GM18505 (cell line): ENCODE measurements at regions not wholly inside any gene's neighbourhood (a gene's known extent, or its start where the extent isn't known, plus 50 kb on each side); places are given as distances from the start of the nearest gene placed in this dataset.

Experiments used
- ATAC-seq: cut with Tn5 transposase; IDR thresholded peaks from one replicate; pipeline ENCODE4 v1.9.1; 2021; ENCODE audit not compliant: unreplicated experiment
- POLR2A ChIP-seq: IDR thresholded peaks from 4 replicates; pipeline ENCODE4 v1.6.1; 2011; ENCODE audit warnings: borderline replicate concordance; ENCODE audit not compliant: insufficient read depth, insufficient read length; ENCODE audit errors: extremely low read depth

DNA sequence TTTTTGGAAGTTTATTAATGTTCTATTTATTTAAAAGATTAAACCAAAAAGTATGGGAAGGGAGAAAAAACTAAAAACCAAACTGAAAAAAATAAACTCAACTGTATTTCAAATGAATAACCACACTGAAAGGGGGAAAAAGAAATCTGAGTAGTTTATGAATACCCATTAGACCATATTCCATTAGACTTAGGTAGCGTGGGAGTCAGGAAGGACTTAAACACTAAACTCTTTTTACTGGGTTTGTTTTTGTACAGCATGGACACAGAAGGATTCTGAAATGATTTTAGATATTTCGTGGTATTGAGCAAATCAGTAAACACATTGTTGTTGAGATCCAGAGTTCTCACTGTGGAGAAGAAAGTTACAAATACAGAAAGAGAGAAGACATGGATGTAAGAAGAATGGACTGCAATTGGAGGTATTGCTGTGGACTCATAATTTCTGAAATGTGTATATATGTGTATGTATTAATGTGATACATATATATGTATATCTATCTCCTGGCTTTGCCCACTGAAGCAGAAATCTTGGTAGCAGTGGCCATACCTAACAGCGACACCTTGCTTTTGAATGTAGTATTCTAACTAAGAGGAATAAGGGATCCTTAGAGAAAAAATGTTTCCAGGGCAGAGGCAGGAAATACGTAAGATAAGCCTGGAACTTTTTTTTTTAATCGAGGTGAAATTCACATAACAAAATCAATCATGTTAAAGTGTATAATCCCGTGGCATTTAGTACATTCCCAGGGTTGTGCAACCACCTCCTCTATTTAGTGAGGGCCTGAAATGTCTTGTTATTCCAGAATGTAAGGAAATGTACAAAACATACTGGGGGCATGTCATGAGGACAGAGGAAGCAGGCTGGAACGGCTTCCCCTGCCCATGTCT lies 228.8 kb downstream of the SMARCA2 start:
- TF ChIP-seq POLR2A: no peak
- ATAC-seq: no peak

DNA sequence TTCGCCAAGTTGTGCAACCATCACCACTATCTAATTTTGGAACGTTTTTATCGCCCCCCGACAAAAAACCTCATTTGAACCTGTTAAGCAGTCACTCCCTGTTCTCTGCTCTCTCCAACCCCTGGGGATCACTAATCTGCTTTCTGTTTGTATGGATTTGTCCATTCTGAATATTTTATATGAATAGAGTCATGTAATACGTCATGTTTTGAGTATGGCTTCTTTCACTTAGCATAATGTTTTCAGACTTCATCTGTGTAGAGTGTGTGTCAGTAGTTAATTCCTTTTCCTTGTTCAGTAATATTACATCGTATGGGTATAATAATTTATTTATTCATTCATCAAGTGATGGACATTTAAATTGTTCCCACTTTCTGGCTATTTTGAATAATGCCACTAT lies 232.2 kb downstream of the SMARCA2 start:
- TF ChIP-seq POLR2A: no peak
- ATAC-seq: no peak

DNA sequence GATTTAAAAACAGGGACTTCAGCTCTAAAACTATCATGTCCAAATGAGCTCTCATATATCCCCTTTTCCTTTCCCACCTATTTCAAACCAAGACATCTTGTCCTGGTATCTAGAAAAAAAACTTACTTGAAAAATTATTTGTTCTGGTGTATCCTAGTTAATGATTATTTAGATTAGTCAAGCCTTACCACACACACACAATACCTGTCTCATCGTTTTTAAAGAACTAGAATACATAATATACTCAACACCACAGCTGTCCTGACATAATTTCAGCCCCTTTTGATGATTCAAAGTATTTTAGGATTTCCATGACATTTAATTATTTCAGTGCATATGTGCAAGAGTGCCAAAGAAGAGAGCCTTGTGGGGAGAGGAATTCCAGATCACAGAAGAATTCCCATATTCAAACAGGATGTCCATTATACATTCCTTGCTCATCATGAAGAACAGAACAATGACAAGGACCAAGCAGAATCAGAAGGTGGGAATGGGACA lies 233.7 kb downstream of the SMARCA2 start:
- ATAC-seq: no peak
- no peak for TF ChIP-seq POLR2A

DNA sequence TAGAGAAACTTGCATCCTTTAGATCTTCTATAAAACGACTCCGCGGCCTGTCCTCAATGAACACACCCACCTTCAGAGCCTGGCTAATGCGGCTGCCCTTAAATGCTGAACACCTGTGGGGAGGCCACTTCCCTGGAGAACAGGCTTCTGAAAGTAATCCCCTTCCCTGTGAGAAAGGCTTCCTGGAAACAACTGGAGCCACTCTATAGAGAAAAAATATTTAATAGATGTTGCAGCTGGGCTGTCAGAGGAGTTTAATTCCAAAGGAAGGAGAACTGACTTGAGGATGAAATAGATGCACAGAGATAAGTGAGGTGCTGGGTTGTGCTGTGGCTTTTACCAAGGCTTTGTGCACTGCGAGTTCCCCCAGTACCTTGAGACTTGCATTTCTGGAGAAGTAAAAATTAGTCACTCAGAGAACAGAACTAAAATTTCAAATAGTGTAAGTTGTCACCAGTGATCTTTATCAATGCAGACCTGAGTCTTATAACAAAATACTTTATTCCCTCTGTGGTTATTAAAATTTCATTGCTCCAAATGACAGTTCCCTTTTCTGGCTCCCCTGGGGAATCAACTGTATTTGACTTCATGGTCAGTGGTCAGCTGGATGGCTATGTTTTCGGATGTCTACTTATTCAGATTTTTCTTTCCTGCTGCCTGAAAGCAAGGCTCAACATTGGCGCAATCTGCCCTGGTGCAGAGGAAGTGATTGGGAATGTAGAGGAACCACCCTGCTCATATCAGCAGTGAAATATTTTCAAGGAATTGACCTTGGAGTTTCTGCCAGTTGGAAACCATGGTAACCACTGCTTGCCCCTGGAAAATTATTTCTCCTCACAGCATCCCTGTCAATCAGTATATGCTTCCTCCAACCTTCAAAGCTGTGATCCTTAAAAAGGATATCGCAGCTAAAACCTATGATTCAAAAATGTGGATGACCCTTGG lies 238.8 kb downstream of the SMARCA2 start:
- no peak for TF ChIP-seq POLR2A
- ATAC-seq: no peak

DNA sequence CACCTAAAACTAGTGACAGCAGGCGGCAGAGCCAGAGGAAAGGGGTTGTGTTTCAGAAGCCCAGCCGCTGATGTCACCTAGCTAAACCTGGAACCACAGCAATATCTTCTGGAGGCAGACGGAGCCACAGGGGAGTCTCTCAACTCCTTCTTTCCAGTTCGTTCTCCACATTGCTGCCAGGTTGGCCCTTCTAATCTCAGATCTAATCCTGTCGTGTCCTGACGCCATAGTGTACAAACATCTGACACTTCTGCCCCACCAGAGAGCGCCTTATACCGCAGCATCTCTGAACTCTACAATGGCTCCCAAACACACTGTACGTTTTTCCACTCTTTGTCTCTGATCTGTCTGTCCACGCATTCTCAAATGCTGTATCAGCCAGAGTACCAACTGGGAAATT lies 240.0 kb downstream of the SMARCA2 start:
- TF ChIP-seq POLR2A: no peak
- no peak for ATAC-seq

DNA sequence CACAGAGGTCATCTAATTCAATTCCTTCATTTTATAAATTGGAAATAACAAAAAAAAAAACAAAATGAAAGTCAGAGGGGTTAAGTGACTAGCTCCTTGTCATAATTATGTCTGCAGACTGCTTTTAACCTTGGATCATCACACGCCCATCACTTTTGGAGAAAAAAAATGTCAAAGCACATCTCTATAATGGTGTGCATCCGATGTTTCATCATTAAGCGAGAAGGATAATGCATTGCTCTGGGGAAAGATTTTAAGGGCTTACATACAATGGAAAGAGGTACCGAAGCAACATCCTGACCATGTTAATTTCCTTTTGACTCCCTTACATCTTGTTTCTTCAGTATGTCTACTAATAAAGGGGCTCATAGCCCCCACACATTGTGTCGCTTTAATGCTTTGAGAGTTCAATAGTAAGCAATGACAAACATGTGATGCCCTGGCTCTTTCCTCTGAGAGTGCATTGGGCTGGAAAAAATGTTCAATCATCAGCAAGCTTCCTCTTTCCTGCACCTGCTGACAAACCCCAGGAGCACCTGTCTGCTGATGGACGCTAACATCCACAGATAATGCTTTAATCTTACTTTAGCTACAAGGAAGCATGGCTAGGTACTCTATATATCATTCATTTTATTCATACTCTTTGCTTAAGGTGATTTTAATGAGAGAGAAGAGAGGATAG lies 242.2 kb downstream of the SMARCA2 start:
- TF ChIP-seq POLR2A: no peak
- peak; percentile 71 for ATAC-seq

DNA sequence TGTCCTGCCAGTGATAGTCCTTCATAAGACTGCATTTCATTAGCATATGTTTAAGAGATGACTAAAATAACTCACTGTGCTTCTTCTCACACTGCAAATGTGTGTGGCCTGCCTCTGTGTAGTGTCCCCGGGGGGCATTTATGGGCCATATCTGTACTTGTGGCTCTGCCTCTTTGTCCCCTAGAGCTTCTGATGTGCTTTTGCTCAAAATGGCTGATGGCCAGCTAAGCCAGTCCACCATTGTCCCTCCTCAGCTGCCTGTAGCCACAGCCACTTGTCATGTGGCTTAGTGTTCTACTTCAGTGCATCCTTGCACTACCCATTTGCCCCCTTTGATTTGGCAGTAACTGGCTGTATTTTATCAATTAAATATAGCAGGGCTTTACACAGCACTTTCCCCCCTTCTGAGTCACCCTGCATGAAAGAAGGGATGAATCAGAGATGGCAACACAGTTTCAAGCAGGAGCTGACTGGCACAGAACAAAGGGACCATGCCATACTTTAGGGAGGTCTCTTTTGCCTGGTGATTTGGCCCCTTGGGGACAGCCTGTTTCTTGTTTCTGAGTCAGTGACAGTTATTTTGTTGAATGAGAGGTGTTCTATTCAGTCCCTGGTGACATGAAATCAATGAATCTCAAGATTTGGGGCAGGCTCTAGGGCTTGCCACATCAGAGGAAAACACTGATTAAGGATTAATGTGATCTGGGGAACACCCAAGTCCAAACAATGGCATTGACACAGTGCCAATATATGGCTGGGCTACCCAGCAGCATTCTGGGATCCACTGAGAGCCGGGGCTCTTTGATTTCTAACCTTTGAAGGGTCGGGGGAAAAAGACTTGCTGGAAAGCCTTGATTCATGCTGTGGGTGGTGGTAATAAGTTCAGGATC lies 245.5 kb downstream of the SMARCA2 start:
- ATAC-seq: no peak
- no peak for TF ChIP-seq POLR2A

DNA sequence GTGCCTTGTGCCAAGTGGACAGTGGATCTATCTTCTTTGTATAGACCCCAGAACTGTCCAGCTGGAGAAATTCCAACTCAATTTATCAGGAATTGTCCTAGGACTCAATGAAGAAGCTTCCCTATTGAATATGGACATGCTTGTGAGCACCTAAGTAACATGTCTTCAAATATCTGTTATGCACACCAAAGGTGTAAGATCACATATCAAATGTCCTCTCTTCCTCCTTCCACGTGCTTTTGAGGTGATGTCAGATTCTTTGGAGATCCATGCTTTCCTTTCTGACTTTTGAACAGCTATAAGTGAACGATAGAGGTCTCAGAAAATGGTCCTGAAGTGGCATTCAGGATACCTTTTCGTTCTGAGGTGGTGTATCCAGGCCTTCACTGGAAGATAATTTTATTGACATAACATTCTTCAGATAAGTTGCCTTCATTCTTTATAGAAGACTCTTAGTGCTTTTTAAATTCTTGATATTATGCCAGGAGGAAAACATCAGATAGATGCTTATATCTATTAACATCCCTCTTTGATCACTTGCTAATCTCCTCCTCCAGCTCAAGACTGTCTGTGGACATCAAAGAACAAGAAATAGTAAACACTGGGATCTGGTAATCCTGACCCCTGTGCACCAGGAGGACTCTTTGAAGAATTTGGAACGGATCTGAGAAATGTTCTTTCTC lies 246.4 kb downstream of the SMARCA2 start:
- ATAC-seq: no peak
- TF ChIP-seq POLR2A: no peak

DNA sequence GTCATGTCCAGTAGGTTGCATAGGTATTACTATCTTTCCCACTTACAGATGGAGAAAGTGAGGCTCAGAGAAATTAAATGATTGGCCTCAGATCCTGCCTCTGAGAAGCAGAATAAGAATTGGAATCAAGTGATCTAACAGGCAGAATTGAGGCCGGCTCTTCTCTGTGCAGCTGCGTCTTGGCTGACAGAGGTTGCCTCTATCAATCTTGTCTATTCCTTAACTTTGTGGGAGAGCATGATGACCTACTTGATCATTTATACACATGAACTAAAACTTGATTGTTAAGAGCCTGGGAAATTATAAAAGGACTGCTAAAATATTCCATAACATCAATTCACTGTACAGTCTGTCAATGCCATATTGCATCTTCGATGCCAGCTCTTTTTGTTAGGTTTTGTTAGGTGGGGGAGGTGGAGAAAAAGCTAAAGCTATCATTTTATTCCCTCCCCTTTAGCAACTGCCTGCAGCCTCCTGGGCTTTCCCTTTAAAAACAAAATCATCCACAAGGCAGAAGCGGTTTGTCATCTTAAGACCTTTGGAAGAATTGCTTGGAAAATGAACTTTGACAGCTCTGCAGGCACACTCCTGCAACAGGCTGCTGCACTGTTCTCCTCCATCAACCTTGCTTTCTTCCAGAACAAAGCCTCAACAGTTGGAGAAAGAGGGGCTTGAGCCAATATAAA lies 247.4 kb downstream of the SMARCA2 start:
- TF ChIP-seq POLR2A: no peak
- no peak for ATAC-seq

DNA sequence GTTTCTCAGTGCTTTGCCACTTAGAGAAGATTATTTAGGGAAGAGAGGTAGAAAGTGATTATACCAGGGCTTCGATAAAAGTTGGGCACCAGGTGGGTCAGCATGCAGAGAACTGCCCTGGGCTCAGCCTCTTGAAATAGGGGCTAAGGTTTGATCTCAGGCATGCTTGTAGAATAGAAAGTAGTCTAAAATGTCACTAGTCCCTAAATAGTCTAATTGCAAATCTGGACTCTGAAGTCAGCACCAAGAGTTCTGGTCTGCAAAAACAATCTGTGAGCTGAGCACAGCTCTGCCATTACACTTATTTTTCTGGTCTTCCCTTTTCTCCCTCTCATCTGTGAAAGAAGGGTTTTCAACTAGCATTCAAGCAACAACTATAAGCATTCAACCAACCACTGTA lies 248.0 kb downstream of the SMARCA2 start:
- TF ChIP-seq POLR2A: no peak
- ATAC-seq: no peak

DNA sequence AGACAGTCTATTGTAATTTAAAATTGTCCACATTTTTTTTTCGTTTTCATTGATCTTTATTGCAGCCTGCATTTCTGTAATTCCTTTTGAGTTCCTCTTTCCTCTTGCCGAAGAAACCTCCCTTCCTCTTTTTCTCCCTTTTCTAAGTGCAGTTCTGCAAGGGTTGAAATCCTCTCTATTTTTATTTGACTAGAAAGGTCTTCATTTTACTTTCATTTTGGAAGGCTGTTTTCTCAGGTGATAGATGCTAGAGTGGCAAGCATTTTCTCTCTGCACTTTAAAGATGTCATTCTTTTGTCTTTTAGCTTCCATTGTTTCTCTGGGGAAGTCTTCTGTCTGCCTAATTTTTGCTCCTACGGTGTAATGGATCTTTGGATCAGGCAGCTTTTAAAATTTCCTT lies 248.5 kb downstream of the SMARCA2 start:
- no peak for TF ChIP-seq POLR2A
- ATAC-seq: no peak

DNA sequence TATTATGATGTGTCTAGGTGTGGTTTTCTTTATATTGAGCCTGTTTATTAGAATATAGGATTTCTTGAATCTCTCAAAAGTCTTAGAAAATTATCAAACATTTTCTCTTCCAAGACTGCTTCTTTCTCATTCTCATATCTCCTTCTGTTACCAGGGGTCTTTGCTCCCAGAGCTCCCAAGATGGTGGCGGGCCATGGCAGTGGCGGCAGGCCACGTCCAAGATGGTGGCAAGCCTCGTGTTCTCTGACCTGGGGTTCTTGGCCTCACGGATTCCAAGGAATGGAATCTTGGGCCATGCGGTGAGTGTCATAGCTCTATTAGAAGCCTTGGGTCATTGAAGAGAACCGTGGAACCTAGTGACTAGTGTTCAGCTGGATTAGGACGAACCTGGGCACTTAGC lies 248.9 kb downstream of the SMARCA2 start:
- no peak for ATAC-seq
- TF ChIP-seq POLR2A: no peak
